Panc1 (cell line): ENCODE measurements at regions not wholly inside any gene's neighbourhood (a gene's known extent, or its start where the extent isn't known, plus 50 kb on each side); places are given as distances from the start of the nearest gene placed in this dataset.

ENCODE experiments used
- CTCF ChIP-seq: fragments of 450-650 bp; IDR thresholded peaks from 2 replicates; pipeline ENCODE4 v1.5.1; 2017; ENCODE audit warnings: mild to moderate bottlenecking
- POLR2AphosphoS5 ChIP-seq: IDR thresholded peaks from 2 replicates; pipeline ENCODE4 v1.6.1; 2012; ENCODE audit warnings: mild to moderate bottlenecking, low read depth, low read length, moderate library complexity
- SIN3A ChIP-seq: IDR thresholded peaks from 2 replicates; pipeline ENCODE4 v1.6.1; 2012; ENCODE audit warnings: low read depth, mild to moderate bottlenecking, low read length, moderate library complexity, borderline replicate concordance; ENCODE audit not compliant: insufficient read depth
- TCF7L2 ChIP-seq: IDR thresholded peaks from 2 replicates; pipeline ENCODE4 v1.6.1; 2011; ENCODE audit warnings: mild to moderate bottlenecking, low read depth, low read length, inconsistent platforms
- TF ChIP-seq, protein P1 (sequence below), 2 experiments: IDR thresholded peaks; 2 replicates each; pipeline ENCODE4 v1.6.1; 2011 to 2012; ENCODE audit warnings: low read depth in 2 of 2, control low read depth in 1 of 2, low read length in 1 of 2, mild to moderate bottlenecking in 1 of 2, moderate library complexity in 1 of 2; ENCODE audit not compliant: insufficient read depth in 1 of 2

GRCh38 chr16:17612336-17612735, 141.6 kb upstream of the XYLT1 start:
- no peak for TF ChIP-seq CTCF
- no peak for TF ChIP-seq POLR2AphosphoS5
- TF ChIP-seq, protein P1, sequence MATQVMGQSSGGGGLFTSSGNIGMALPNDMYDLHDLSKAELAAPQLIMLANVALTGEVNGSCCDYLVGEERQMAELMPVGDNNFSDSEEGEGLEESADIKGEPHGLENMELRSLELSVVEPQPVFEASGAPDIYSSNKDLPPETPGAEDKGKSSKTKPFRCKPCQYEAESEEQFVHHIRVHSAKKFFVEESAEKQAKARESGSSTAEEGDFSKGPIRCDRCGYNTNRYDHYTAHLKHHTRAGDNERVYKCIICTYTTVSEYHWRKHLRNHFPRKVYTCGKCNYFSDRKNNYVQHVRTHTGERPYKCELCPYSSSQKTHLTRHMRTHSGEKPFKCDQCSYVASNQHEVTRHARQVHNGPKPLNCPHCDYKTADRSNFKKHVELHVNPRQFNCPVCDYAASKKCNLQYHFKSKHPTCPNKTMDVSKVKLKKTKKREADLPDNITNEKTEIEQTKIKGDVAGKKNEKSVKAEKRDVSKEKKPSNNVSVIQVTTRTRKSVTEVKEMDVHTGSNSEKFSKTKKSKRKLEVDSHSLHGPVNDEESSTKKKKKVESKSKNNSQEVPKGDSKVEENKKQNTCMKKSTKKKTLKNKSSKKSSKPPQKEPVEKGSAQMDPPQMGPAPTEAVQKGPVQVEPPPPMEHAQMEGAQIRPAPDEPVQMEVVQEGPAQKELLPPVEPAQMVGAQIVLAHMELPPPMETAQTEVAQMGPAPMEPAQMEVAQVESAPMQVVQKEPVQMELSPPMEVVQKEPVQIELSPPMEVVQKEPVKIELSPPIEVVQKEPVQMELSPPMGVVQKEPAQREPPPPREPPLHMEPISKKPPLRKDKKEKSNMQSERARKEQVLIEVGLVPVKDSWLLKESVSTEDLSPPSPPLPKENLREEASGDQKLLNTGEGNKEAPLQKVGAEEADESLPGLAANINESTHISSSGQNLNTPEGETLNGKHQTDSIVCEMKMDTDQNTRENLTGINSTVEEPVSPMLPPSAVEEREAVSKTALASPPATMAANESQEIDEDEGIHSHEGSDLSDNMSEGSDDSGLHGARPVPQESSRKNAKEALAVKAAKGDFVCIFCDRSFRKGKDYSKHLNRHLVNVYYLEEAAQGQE (IDR thresholded peaks at IDR 0.05; ENCODE audit: insufficient read depth in 1 of 2, low read depth in 2 of 2, low read length in 1 of 2) = no peak
- no peak for TF ChIP-seq SIN3A
- no peak for TF ChIP-seq TCF7L2
